Left ventricle myocardium inferior (tissue), 1 donor: ENCODE measurements at regions not wholly inside any gene's neighbourhood (a gene's known extent, or its start where the extent isn't known, plus 50 kb on each side); places are given as distances from the start of the nearest gene placed in this dataset.
A peak's percentile ranks its signal among the peaks of the same experiment; 100 is the strongest.

Experiments
- DNase-seq: peaks from one replicate; pipeline ENCODE4 v3.0.0-alpha.2; 2020
- H3K27ac ChIP-seq: fragments of 200-600 bp; replicated peaks from 2 replicates; pipeline ENCODE4 v1.8.0; 2021
- H3K27me3 ChIP-seq: fragments of 200-600 bp; 2 replicates; pipeline ENCODE4 v1.8.0; 2021; ENCODE audit warnings: low read depth
- H3K36me3 ChIP-seq: fragments of 200-600 bp; 2 replicates; pipeline ENCODE4 v1.8.0; 2021
- H3K4me1 ChIP-seq: fragments of 200-600 bp; 2 replicates; pipeline ENCODE4 v1.8.0; 2021
- H3K4me3 ChIP-seq: fragments of 200-600 bp; 2 replicates; pipeline ENCODE4 v1.8.0; 2021; ENCODE audit warnings: mild to moderate bottlenecking, moderate library complexity
- H3K9me3 ChIP-seq: fragments of 200-600 bp; replicated peaks from 2 replicates; pipeline ENCODE4 v1.8.0; 2021
- intact Hi-C: fragments of 100-400 bp; cut with micrococcal nuclease; formaldehyde crosslinking; loops from one replicate; pipeline ENCODE4 v1.11.0; 2022
- TF ChIP-seq, protein P1 (sequence below): fragments of 200-600 bp; IDR thresholded peaks from 2 replicates; pipeline ENCODE4 v1.8.0; 2021; ENCODE audit warnings: antibody characterized with exemption, mild to moderate bottlenecking, borderline replicate concordance
- donor health status: DM: no; HTN: yes; CAD: no; lungs with severe emphysema.

DNA sequence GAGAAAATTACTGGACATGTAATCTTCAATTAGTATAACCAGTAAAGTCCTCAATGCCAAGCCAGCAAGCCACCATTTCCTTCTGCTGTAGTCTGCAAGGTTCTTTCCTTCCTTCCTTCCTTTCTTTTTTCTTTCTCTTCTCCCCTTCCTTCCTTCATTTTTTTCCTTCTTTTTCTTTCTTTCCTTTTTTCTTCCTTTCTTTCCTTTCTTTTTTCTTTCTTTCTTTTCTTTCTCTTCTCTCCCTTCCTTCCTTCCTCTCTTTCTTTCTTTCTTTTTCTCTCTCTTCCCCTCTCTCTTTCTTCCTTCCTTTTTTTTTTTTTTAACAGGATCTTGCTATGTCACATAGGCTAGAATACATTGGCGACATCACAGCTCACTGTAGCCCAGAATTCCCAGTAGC is 369.8 kb downstream of the SEMA3D start:
- Histone ChIP-seq H3K27ac (no peak overlapping the region), H3K27me3 (no peaks in the 10 kb centered on the region), H3K9me3 (no peaks in the 10 kb centered on the region), H3K36me3 (no peaks in the 10 kb centered on the region), H3K4me1 (peaks cover 3% of the 10 kb centered on the region), H3K4me3 (no peak overlapping the region)
- TF ChIP-seq, protein P1, sequence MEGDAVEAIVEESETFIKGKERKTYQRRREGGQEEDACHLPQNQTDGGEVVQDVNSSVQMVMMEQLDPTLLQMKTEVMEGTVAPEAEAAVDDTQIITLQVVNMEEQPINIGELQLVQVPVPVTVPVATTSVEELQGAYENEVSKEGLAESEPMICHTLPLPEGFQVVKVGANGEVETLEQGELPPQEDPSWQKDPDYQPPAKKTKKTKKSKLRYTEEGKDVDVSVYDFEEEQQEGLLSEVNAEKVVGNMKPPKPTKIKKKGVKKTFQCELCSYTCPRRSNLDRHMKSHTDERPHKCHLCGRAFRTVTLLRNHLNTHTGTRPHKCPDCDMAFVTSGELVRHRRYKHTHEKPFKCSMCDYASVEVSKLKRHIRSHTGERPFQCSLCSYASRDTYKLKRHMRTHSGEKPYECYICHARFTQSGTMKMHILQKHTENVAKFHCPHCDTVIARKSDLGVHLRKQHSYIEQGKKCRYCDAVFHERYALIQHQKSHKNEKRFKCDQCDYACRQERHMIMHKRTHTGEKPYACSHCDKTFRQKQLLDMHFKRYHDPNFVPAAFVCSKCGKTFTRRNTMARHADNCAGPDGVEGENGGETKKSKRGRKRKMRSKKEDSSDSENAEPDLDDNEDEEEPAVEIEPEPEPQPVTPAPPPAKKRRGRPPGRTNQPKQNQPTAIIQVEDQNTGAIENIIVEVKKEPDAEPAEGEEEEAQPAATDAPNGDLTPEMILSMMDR: no peak
- DNase-seq: no peak
- intact Hi-C loops: no loop called here

DNA sequence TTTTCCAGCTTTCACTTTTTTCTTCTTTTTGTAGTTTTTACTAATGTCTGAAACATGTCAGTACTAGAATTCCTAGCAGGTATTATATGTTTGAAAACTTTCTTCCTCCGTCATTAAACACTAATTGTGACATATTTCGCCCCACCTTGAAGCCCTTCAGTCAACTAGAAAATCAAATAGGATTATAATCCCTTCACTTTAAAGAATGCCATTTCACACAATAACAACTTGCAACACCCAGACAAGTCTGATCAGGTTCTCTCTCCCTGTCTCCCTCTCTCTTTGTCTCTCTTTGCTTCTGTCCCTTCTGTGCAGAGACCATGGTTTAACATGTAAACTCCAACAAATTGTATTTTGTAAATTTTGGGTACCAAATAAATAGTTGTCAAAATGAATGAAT is 373.5 kb downstream of the SEMA3D start:
- Histone ChIP-seq H3K36me3 (no peaks in the 10 kb centered on the region), H3K9me3 (no peaks in the 10 kb centered on the region), H3K27me3 (no peaks in the 10 kb centered on the region), H3K4me1 (peaks cover 9% of the 10 kb centered on the region), H3K27ac (no peak overlapping the region), H3K4me3 (no peak overlapping the region)
- DNase-seq: no peak
- TF ChIP-seq, protein P1: no peak
- intact Hi-C loops: no loop called here

DNA sequence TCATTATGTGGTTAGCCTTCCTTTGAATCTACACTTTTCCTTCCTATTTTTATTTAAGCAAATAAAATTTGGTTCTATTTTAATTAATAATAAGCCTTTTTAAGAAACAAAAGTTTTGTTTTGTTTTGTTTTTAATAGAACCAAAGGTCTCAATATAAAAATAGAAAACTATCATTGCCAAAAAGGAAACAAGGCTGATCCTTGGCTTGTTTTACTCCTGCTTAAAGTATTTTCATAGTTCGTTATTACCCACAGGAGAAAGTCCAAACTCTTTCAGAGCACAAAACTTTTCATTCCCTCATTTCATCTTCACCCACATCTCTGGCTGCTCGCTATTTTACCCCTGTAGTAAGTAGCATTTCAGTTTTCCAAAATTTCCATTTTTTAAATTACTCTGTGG is 374.8 kb downstream of the SEMA3D start:
- Histone ChIP-seq H3K36me3 (no peaks in the 10 kb centered on the region), H3K27me3 (no peaks in the 10 kb centered on the region), H3K4me1 (peaks cover 9% of the 10 kb centered on the region), H3K9me3 (no peaks in the 10 kb centered on the region), H3K27ac (peak overlapping the region; percentile 11), H3K4me3 (no peak overlapping the region)
- no peak for DNase-seq
- TF ChIP-seq, protein P1: no peak
- intact Hi-C loops: no loop called here

DNA sequence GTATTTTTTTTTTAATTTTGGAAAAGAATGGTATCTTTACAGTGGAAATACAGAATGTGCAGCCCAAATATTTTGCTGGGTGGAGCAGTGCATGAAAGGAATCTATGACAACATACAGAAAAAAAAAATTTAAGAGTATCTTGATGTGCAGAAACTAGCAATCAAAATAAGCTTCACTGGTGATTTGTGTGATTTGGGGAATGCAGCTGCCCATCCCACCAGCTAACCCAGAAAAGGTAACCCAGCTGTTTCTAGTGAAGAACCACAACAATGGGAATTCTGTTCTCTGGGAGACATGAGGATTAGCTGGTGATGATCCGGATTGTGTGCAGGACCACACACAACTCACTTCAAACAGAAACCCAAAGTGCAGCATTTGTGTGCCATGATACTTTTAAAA is 375.5 kb downstream of the SEMA3D start:
- H3K9me3 ChIP-seq: no peaks in the 10 kb centered on the region
- intact Hi-C loops: no loop called here
- no peaks in the 10 kb centered on the region for H3K36me3 ChIP-seq
- H3K4me3 ChIP-seq: no peak overlapping the region
- peaks cover 9% of the 10 kb centered on the region for H3K4me1 ChIP-seq
- H3K27me3 ChIP-seq: no peaks in the 10 kb centered on the region
- TF ChIP-seq, protein P1: no peak
- DNase-seq: no peak
- H3K27ac ChIP-seq: no peak overlapping the region

DNA sequence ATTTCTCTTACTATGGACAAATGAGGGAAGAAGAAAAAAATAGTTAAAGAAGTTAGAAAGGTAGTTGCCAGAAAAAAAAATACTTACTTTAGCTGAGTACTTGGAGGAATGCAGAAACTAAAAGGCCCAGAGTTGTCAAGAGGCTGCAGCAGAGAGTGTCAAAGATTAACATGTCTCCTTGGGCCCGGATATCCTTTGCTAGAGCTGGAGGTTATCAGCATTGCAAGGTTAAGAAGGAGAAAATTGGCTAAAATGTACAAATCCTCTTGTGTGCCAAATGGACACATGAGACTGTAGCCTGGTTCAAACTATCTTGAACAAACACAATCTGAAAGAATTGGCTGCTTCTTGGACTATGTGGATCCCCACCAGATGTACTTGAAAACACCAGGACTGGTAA is 377.0 kb downstream of the SEMA3D start:
- TF ChIP-seq, protein P1: no peak
- intact Hi-C loops: no loop called here

DNA sequence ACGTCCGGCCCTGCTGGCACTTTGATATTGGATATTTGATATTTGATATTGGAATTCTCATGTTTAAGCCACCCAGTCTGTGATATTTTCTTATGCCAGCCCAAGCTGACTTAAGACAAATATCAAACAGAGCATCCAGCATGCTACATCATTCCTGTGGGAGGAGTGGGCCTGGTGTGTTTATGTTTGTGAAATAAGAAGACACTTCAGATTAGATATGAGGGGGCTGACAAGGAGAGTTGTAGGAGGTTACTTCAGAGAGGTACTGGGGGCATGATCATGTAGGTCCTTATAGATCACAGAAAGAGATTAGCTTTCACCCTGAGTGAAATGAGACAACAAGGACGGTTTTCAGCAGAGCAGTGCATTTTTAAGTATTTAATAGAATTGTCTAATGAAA is 382.9 kb downstream of the SEMA3D start:
- no peak for DNase-seq
- Histone ChIP-seq H3K9me3 (no peaks in the 10 kb centered on the region), H3K4me1 (peaks cover 12% of the 10 kb centered on the region), H3K27me3 (no peaks in the 10 kb centered on the region), H3K36me3 (no peaks in the 10 kb centered on the region), H3K27ac (no peak overlapping the region), H3K4me3 (no peak overlapping the region)
- TF ChIP-seq, protein P1: no peak
- intact Hi-C loops: no loop called here

More for the DNA sequence above, 377.0 kb downstream of the SEMA3D start:
- Histone ChIP-seq H3K27me3 (no peaks in the 10 kb centered on the region), H3K27ac (no peak overlapping the region), H3K4me3 (no peak overlapping the region), H3K9me3 (no peaks in the 10 kb centered on the region), H3K36me3 (no peaks in the 10 kb centered on the region), H3K4me1 (peaks cover 9% of the 10 kb centered on the region)
- no peak for DNase-seq
